Activated CD8-positive, alpha-beta T cell treated with anti-CD3 and anti-CD28 coated beads for 36 hours (primary cell): ENCODE measurements at regions not wholly inside any gene's neighbourhood (a gene's known extent, or its start where the extent isn't known, plus 50 kb on each side); places are given as distances from the start of the nearest gene placed in this dataset.

Experiments used
- ATAC-seq: fragments of 200-7000 bp; cut with Tn5 transposase; one replicate; pipeline ENCODE4 v1.10.0; 2021; ENCODE audit warnings: mild to moderate bottlenecking, moderate library complexity
- CTCF ChIA-PET: fragments of 350-600 bp; sonication (Branson Sonifier 250); formaldehyde crosslinking; loops from one replicate; lab custom pipeline; 2021; ENCODE audit warnings: antibody characterized with exemption; lab: Charles Lee
- POLR2A ChIA-PET: fragments of 350-600 bp; sonication (Branson Sonifier 250); formaldehyde crosslinking; loops from one replicate; lab custom pipeline; 2021; ENCODE audit warnings: antibody characterized with exemption; lab: Charles Lee
- DNase-seq: peaks from one replicate; pipeline ENCODE4 v3.0.0-alpha.2; 2020
- H3K27ac Mint-ChIP-seq: one replicate; pipeline ENCODE4 v1.8.0; 2021; ENCODE audit warnings: mild to moderate bottlenecking, mixed read lengths
- H3K27me3 Mint-ChIP-seq: one replicate; pipeline ENCODE4 v1.8.0; 2021; ENCODE audit warnings: mixed read lengths
- H3K36me3 Mint-ChIP-seq: one replicate; pipeline ENCODE4 v1.8.0; 2021; ENCODE audit warnings: low read depth, mixed read lengths
- H3K4me1 Mint-ChIP-seq: one replicate; pipeline ENCODE4 v1.8.0; 2021; ENCODE audit warnings: low read depth, mixed read lengths
- H3K4me3 Mint-ChIP-seq: one replicate; pipeline ENCODE4 v1.8.0; 2021; ENCODE audit warnings: mild to moderate bottlenecking, moderate library complexity, mixed read lengths
- H3K9me3 Mint-ChIP-seq: one replicate; pipeline ENCODE4 v1.8.0; 2021; ENCODE audit warnings: mixed read lengths
- CTCF ChIP-seq: fragments of 200-600 bp; IDR thresholded peaks from one replicate; pipeline ENCODE4 v1.8.0; 2022; ENCODE audit warnings: antibody characterized with exemption, mild to moderate bottlenecking
- intact Hi-C: fragments of 100-400 bp; cut with micrococcal nuclease; formaldehyde crosslinking; loops from one replicate; pipeline ENCODE4 v1.10.0; 2022

- no peaks in the 10 kb centered on the region for H3K9me3 Mint-ChIP-seq
- DNase-seq (no peak), ATAC-seq (no peak)
- no peaks in the 10 kb centered on the region for H3K27me3 Mint-ChIP-seq
- no peak overlapping the region for H3K4me3 Mint-ChIP-seq
- intact Hi-C loops: no loop called here
- TF ChIP-seq CTCF: no peak
- POLR2A ChIA-PET: no interaction called here
- no peaks in the 10 kb centered on the region for H3K36me3 Mint-ChIP-seq
- H3K4me1 Mint-ChIP-seq: no peaks in the 10 kb centered on the region
- CTCF ChIA-PET: interaction anchor here (1.5 kb wide), 1 partner anchor 9 kb away, joined by 4 read pairs; no protein-coding TSS in a partner anchor
- no peak overlapping the region for H3K27ac Mint-ChIP-seq
Observed at GRCh38 chr20:12916699-12917098, 92.1 kb upstream of the SPTLC3 start.

- intact Hi-C loops: no loop called here
- CTCF ChIA-PET: interaction anchor here (0.9 to 2.4 kb wide), 14 partner anchors 17 to 624 kb away, joined by 3 to 11 read pairs (median 5); no protein-coding TSS in a partner anchor
- peaks cover 6% of the 10 kb centered on the region for H3K9me3 Mint-ChIP-seq
Observed at GRCh38 chr20:12924126-12924525, 84.6 kb upstream of the SPTLC3 start.

GRCh38 chr20:12925210-12925755 lies 83.5 kb upstream of the SPTLC3 start:
- ChIA-PET POLR2A (no interaction called here), CTCF (interaction anchor here (0.6 to 2.4 kb wide), 23 partner anchors 9 to 621 kb away, joined by 3 to 11 read pairs (median 3); no protein-coding TSS in a partner anchor)
- Mint-ChIP-seq H3K4me1 (peaks cover 4% of the 10 kb centered on the region), H3K4me3 (no peak overlapping the region), H3K27me3 (no peaks in the 10 kb centered on the region), H3K27ac (no peak overlapping the region), H3K36me3 (no peaks in the 10 kb centered on the region), H3K9me3 (peaks cover 6% of the 10 kb centered on the region)
- TF ChIP-seq CTCF: peak; percentile 68
- ATAC-seq (peak; percentile 80), DNase-seq (peak; percentile 41)
- intact Hi-C loops: loop anchor here (5.0 kb wide), 2 partner anchors 42 to 177 kb away; no protein-coding TSS in a partner anchor

More at GRCh38 chr20:12924126-12924525, 84.6 kb upstream of the SPTLC3 start:
- ATAC-seq (no peak), DNase-seq (no peak)
- TF ChIP-seq CTCF: no peak
- no peaks in the 10 kb centered on the region for H3K27me3 Mint-ChIP-seq
- H3K27ac Mint-ChIP-seq: no peak overlapping the region
- peaks cover 2% of the 10 kb centered on the region for H3K4me1 Mint-ChIP-seq
- POLR2A ChIA-PET: no interaction called here
- no peak overlapping the region for H3K4me3 Mint-ChIP-seq
- no peaks in the 10 kb centered on the region for H3K36me3 Mint-ChIP-seq

GRCh38 chr20:12925863-12926793 lies 82.6 kb upstream of the SPTLC3 start:
- no peak for ATAC-seq
- Mint-ChIP-seq H3K9me3 (peaks cover 6% of the 10 kb centered on the region), H3K27ac (no peak overlapping the region), H3K4me1 (peaks cover 4% of the 10 kb centered on the region), H3K4me3 (no peak overlapping the region), H3K36me3 (no peaks in the 10 kb centered on the region), H3K27me3 (no peaks in the 10 kb centered on the region)
- CTCF ChIA-PET: interaction anchor here (0.9 to 2.4 kb wide), 11 partner anchors 10 to 620 kb away, joined by 3 to 11 read pairs (median 4); no protein-coding TSS in a partner anchor
- intact Hi-C loops: loop anchor here (5.0 kb wide), 2 partner anchors 41 to 176 kb away; no protein-coding TSS in a partner anchor
- POLR2A ChIA-PET: no interaction called here
- DNase-seq: no peak
- no peak for TF ChIP-seq CTCF
